Common myeloid progenitor, CD34-positive (primary cell): ENCODE measurements at regions not wholly inside any gene's neighbourhood (a gene's known extent, or its start where the extent isn't known, plus 50 kb on each side); places are given as distances from the start of the nearest gene placed in this dataset.
A peak's percentile ranks its signal among the peaks of the same experiment; 100 is the strongest.

Experiments
- CTCF ChIA-PET: fragments of 350-600 bp; sonication (Branson Sonifier 250); formaldehyde crosslinking; loops from one replicate; lab custom pipeline; 2021; ENCODE audit warnings: antibody characterized with exemption; lab: Charles Lee
- POLR2A ChIA-PET: fragments of 350-600 bp; sonication (Branson Sonifier 250); formaldehyde crosslinking; loops from one replicate; lab custom pipeline; 2021; ENCODE audit warnings: antibody characterized with exemption; lab: Charles Lee
- DNase-seq, 3 donors: peaks; one replicate each; pipeline versions ENCODE4 v3.0.0 to v3.0.0-alpha.2; 2013
- H3K27ac ChIP-seq, 2 experiments: 1 replicate in 1 of 2; 2 replicates in 1 of 2; pipeline ENCODE4 v1.7.0; 2013; ENCODE audit warnings: inconsistent platforms in 2 of 2, low read length in 2 of 2, mild to moderate bottlenecking in 2 of 2, low read depth in 1 of 2, moderate library complexity in 1 of 2; ENCODE audit not compliant: severe bottlenecking in 2 of 2, insufficient read depth in 1 of 2, poor library complexity in 1 of 2
- H3K27me3 ChIP-seq, 5 experiments: replicated peaks in 2 of 5; 1 replicate in 3 of 5; 2 replicates in 2 of 5; pipeline versions ENCODE4 v1.6.1 to v1.7.0; 2013; ENCODE audit warnings: low read length in 4 of 5, mild to moderate bottlenecking in 2 of 5, moderate library complexity in 2 of 5, inconsistent platforms in 1 of 5; ENCODE audit not compliant: insufficient read depth in 5 of 5, control insufficient read depth in 4 of 5
- H3K36me3 ChIP-seq, 4 experiments: 1 replicate in 2 of 4; 2 replicates in 2 of 4; pipeline versions ENCODE4 v1.6.1 to v1.7.0; 2013; ENCODE audit warnings: low read length in 3 of 4, control low read depth in 1 of 4, mild to moderate bottlenecking in 1 of 4; ENCODE audit not compliant: control insufficient read depth in 4 of 4, insufficient read depth in 4 of 4
- H3K4me1 ChIP-seq, 4 experiments: 1 replicate in 3 of 4; 2 replicates in 1 of 4; pipeline versions ENCODE4 v1.6.1 to v1.7.1; 2013; ENCODE audit warnings: low read length in 3 of 4, mild to moderate bottlenecking in 3 of 4, control low read depth in 1 of 4, inconsistent platforms in 1 of 4, moderate library complexity in 1 of 4; ENCODE audit not compliant: control insufficient read depth in 4 of 4, insufficient read depth in 4 of 4; ENCODE audit errors: control extremely low read depth in 1 of 4
- H3K4me3 ChIP-seq, 7 experiments: 1 replicate in 4 of 7; 2 replicates in 3 of 7; pipeline versions ENCODE4 v1.5.1 to v1.7.0; 2013; ENCODE audit warnings: mild to moderate bottlenecking in 7 of 7, low read length in 6 of 7, moderate library complexity in 6 of 7, inconsistent platforms in 2 of 7, low read depth in 2 of 7, control low read depth in 1 of 7; ENCODE audit not compliant: insufficient read depth in 4 of 7, control insufficient read depth in 1 of 7; ENCODE audit errors: extremely low read depth in 1 of 7
- H3K9me3 ChIP-seq, 5 experiments: 1 replicate in 4 of 5; 2 replicates in 1 of 5; pipeline versions ENCODE4 v1.6.1 to v1.7.1; 2013; ENCODE audit warnings: low read length in 4 of 5, mild to moderate bottlenecking in 2 of 5, inconsistent platforms in 1 of 5, low read depth in 1 of 5, moderate library complexity in 1 of 5; ENCODE audit not compliant: control insufficient read depth in 4 of 5, insufficient read depth in 2 of 5; ENCODE audit errors: control extremely low read depth in 1 of 5
- WGBS: methylation state at CpG from one replicate; pipeline ENCODE4 v1.1.5; 2013; ENCODE audit not compliant: insufficient coverage; 5-methylcytosine and 5-hydroxymethylcytosine counted together

GRCh38 chr10:121414366-121415062, 183.7 kb downstream of the FGFR2 start:
- ChIA-PET CTCF (no interaction called here), POLR2A (no interaction called here)

GRCh38 chr10:121415063-121415399, 183.2 kb downstream of the FGFR2 start:
- no peak overlapping the region for H3K27ac ChIP-seq
- no peaks in the 10 kb centered on the region for H3K27me3 ChIP-seq
- ChIA-PET CTCF (no interaction called here), POLR2A (no interaction called here)
- no peaks in the 10 kb centered on the region for H3K36me3 ChIP-seq
- no peak for DNase-seq
- H3K9me3 ChIP-seq, result peaks cover 0 to 11% (median 0%) of the 10 kb centered on the region in 5 experiments
- H3K4me1 ChIP-seq, result peaks cover 0 to 2% (median 0%) of the 10 kb centered on the region in 4 experiments
- no peak overlapping the region for H3K4me3 ChIP-seq
- WGBS, result 100% methylated on average over 1 of the region's 1 CpG

More at GRCh38 chr10:121414366-121415062, 183.7 kb downstream of the FGFR2 start:
- Histone ChIP-seq H3K27me3 (no peaks in the 10 kb centered on the region), H3K36me3 (no peaks in the 10 kb centered on the region), H3K4me1 (peaks cover 0 to 2% (median 0%) of the 10 kb centered on the region in 4 experiments), H3K4me3 (no peak overlapping the region), H3K27ac (no peak overlapping the region), H3K9me3 (peaks cover 0 to 11% (median 0%) of the 10 kb centered on the region in 5 experiments)
- DNase-seq, result peak in 2 of 3 donors; percentile 27 to 71
- WGBS, result 100% methylated on average over 1 of the region's 1 CpG

- DNase-seq, result no peak
- POLR2A ChIA-PET, result no interaction called here
- CTCF ChIA-PET, result interaction anchor here (0.9 kb wide), 1 partner anchor 14 kb away, joined by 4 read pairs; no protein-coding TSS in a partner anchor
- Histone ChIP-seq H3K27me3 (no peaks in the 10 kb centered on the region), H3K27ac (no peak overlapping the region), H3K36me3 (no peaks in the 10 kb centered on the region), H3K9me3 (peaks cover 0 to 13% (median 0%) of the 10 kb centered on the region in 5 experiments), H3K4me3 (no peak overlapping the region), H3K4me1 (peaks cover 0 to under 1% (median 0%) of the 10 kb centered on the region in 4 experiments)
- 100% methylated on average over 1 of the region's 1 CpG for WGBS
Observed at GRCh38 chr10:121416071-121416470, 182.2 kb downstream of the FGFR2 start.

- POLR2A ChIA-PET, result no interaction called here
- WGBS, result 100% methylated on average over 2 of the region's 2 CpGs
- Histone ChIP-seq H3K4me3 (no peak overlapping the region), H3K27me3 (no peaks in the 10 kb centered on the region), H3K4me1 (no peaks in the 10 kb centered on the region), H3K9me3 (peaks cover 0 to 13% (median 0%) of the 10 kb centered on the region in 5 experiments), H3K36me3 (no peaks in the 10 kb centered on the region), H3K27ac (no peak overlapping the region)
- CTCF ChIA-PET, result interaction anchor here (0.9 kb wide), 1 partner anchor 12 kb away, joined by 4 read pairs; no protein-coding TSS in a partner anchor
- DNase-seq, result no peak
Observed at GRCh38 chr10:121417298-121417697, 180.9 kb downstream of the FGFR2 start.

GRCh38 chr10:121418126-121418777, 180.0 kb downstream of the FGFR2 start:
- Histone ChIP-seq H3K4me3 (no peak overlapping the region), H3K9me3 (peaks cover 0 to 13% (median 0%) of the 10 kb centered on the region in 5 experiments), H3K27ac (no peak overlapping the region), H3K27me3 (no peaks in the 10 kb centered on the region), H3K36me3 (no peaks in the 10 kb centered on the region), H3K4me1 (no peaks in the 10 kb centered on the region)
- no peak for DNase-seq
- CTCF ChIA-PET, result no interaction called here
- POLR2A ChIA-PET, result no interaction called here
- 100% methylated on average over 1 of the region's 1 CpG for WGBS

GRCh38 chr10:121420006-121420405, 178.2 kb downstream of the FGFR2 start:
- POLR2A ChIA-PET, result no interaction called here

GRCh38 chr10:121422096-121422495, 176.1 kb downstream of the FGFR2 start:
- H3K27me3 ChIP-seq, result no peaks in the 10 kb centered on the region
- H3K36me3 ChIP-seq, result no peaks in the 10 kb centered on the region
- POLR2A ChIA-PET, result no interaction called here
- no peak for DNase-seq
- H3K4me1 ChIP-seq, result peaks cover 0 to 6% (median 0%) of the 10 kb centered on the region in 4 experiments
- no peak overlapping the region for H3K27ac ChIP-seq
- WGBS, result 98% methylated on average over 7 of the region's 7 CpGs
- CTCF ChIA-PET, result no interaction called here
- peaks cover 0 to 8% (median 0%) of the 10 kb centered on the region in 5 experiments for H3K9me3 ChIP-seq
- no peak overlapping the region for H3K4me3 ChIP-seq

More at GRCh38 chr10:121420006-121420405, 178.2 kb downstream of the FGFR2 start:
- H3K36me3 ChIP-seq, result no peaks in the 10 kb centered on the region
- no peaks in the 10 kb centered on the region for H3K27me3 ChIP-seq
- H3K9me3 ChIP-seq, result peaks cover 0 to 8% (median 0%) of the 10 kb centered on the region in 5 experiments
- H3K27ac ChIP-seq, result no peak overlapping the region
- no peak for DNase-seq
- CTCF ChIA-PET, result no interaction called here
- no peaks in the 10 kb centered on the region for H3K4me1 ChIP-seq
- no peak overlapping the region for H3K4me3 ChIP-seq
- WGBS, result 94% methylated on average over 2 of the region's 3 CpGs
